CD4-positive, alpha-beta T cell (primary cell): ENCODE measurements at regions not wholly inside any gene's neighbourhood (a gene's known extent, or its start where the extent isn't known, plus 50 kb on each side); places are given as distances from the start of the nearest gene placed in this dataset.
A peak's percentile ranks its signal among the peaks of the same experiment; 100 is the strongest.
"Not testable (repeated sequence)": the region's sequence is repeated elsewhere in the genome, so short reads cannot be mapped to it uniquely, and the experiment has no call there.

ENCODE experiments used
- ATAC-seq: fragments of 200-7000 bp; cut with Tn5 transposase; one replicate; pipeline ENCODE4 v1.10.0; 2022; ENCODE audit warnings: mild to moderate bottlenecking; ENCODE audit not compliant: poor library complexity
- CTCF ChIA-PET: fragments of 350-600 bp; sonication (Branson Sonifier 250); formaldehyde crosslinking; loops from one replicate; lab custom pipeline; 2021; ENCODE audit warnings: antibody characterized with exemption, inconsistent platforms; lab: Charles Lee
- POLR2A ChIA-PET: fragments of 350-600 bp; sonication (Branson Sonifier 250); formaldehyde crosslinking; loops from one replicate; lab custom pipeline; 2021; ENCODE audit warnings: antibody characterized with exemption, inconsistent platforms; lab: Charles Lee
- DNase-seq, 14 experiments: peaks; one replicate each; pipeline ENCODE4 v3.0.0-alpha.2; 2013 to 2020; ENCODE audit warnings: mixed read lengths in 2 of 14
- H3K27ac ChIP-seq, 2 donors: one replicate each; pipeline versions ENCODE4 v1.5.1 to v1.7.0; 2013; ENCODE audit warnings: low read length in 2 of 2, low read depth in 1 of 2, mild to moderate bottlenecking in 1 of 2
- H3K27me3 ChIP-seq, 2 experiments: 1 replicate in 1 of 2; 2 replicates in 1 of 2; pipeline versions ENCODE4 v1.6.1 to v1.7.0; 2013; ENCODE audit warnings: low read length in 2 of 2, control low read depth in 1 of 2, mild to moderate bottlenecking in 1 of 2, moderate library complexity in 1 of 2; ENCODE audit not compliant: insufficient read depth in 2 of 2, control insufficient read depth in 1 of 2
- H3K36me3 ChIP-seq: one replicate; pipeline ENCODE4 v1.6.1; 2013; ENCODE audit warnings: low read length, control low read depth; ENCODE audit not compliant: insufficient read depth
- H3K4me1 ChIP-seq: one replicate; pipeline ENCODE4 v1.6.1; 2013; ENCODE audit warnings: low read length, control low read depth; ENCODE audit not compliant: insufficient read depth
- H3K4me3 ChIP-seq: one replicate; pipeline ENCODE4 v1.5.1; 2013; ENCODE audit warnings: mild to moderate bottlenecking, low read length, moderate library complexity
- H3K9me3 ChIP-seq, 2 experiments: 1 replicate in 1 of 2; 2 replicates in 1 of 2; pipeline versions ENCODE4 v1.6.1 to v1.7.0; 2013; ENCODE audit warnings: low read length in 2 of 2, mild to moderate bottlenecking in 2 of 2, control low read depth in 1 of 2, moderate library complexity in 1 of 2; ENCODE audit not compliant: control insufficient read depth in 1 of 2, insufficient read depth in 1 of 2
- H3K27ac Mint-ChIP-seq: one replicate; pipeline ENCODE4 v1.8.0; 2020; ENCODE audit warnings: mixed read lengths
- H3K27me3 Mint-ChIP-seq: one replicate; pipeline ENCODE4 v1.8.0; 2021; ENCODE audit warnings: mixed read lengths
- H3K36me3 Mint-ChIP-seq: one replicate; pipeline ENCODE4 v1.8.0; 2021; ENCODE audit warnings: low read depth, mixed read lengths
- H3K4me1 Mint-ChIP-seq: one replicate; pipeline ENCODE4 v1.8.0; 2021; ENCODE audit warnings: low read depth, mixed read lengths
- H3K4me3 Mint-ChIP-seq: one replicate; pipeline ENCODE4 v1.8.0; 2020; ENCODE audit warnings: mild to moderate bottlenecking, mixed read lengths
- H3K9me3 Mint-ChIP-seq: one replicate; pipeline ENCODE4 v1.8.0; 2020; ENCODE audit warnings: mixed read lengths
- intact Hi-C, 2 experiments: fragments of 100-400 bp; cut with DNase I in 1 of 2; cut with micrococcal nuclease in 1 of 2; formaldehyde crosslinking; loops; one replicate each; pipeline versions ENCODE4 v1.15.1 to v1.9.0; 2023 to 2025; cut with DNase I, micrococcal nuclease

- POLR2A ChIA-PET, CTCF ChIA-PET, H3K4me1 Mint-ChIP-seq, intact Hi-C loops, H3K9me3 Mint-ChIP-seq, H3K9me3 ChIP-seq, H3K4me3 ChIP-seq, H3K27me3 ChIP-seq, H3K36me3 Mint-ChIP-seq, H3K27me3 Mint-ChIP-seq, H3K27ac ChIP-seq, H3K4me1 ChIP-seq, H3K36me3 ChIP-seq: not testable (repeated sequence)
- DNase-seq (peak in 2 of 14 experiments; percentile 7 to 70), ATAC-seq (peak; percentile 65)
- Mint-ChIP-seq H3K27ac (peak overlapping the region; percentile 89), H3K4me3 (peak overlapping the region; percentile 71)
Measured at GRCh38 chr1:145191272-145191675, 50.7 kb downstream of the PPIAL4D start.

GRCh38 chr1:145189543-145190030 lies 52.4 kb downstream of the PPIAL4D start:
- DNase-seq, H3K9me3 Mint-ChIP-seq, POLR2A ChIA-PET, H3K4me3 ChIP-seq, H3K4me1 Mint-ChIP-seq, H3K27me3 ChIP-seq, H3K36me3 ChIP-seq, CTCF ChIA-PET, intact Hi-C loops, H3K27me3 Mint-ChIP-seq, H3K36me3 Mint-ChIP-seq, H3K27ac ChIP-seq, H3K4me1 ChIP-seq, H3K9me3 ChIP-seq: not testable (repeated sequence)
- H3K4me3 Mint-ChIP-seq: peak overlapping the region; percentile 74
- peak overlapping the region; percentile 91 for H3K27ac Mint-ChIP-seq
- ATAC-seq: peak; percentile 5

GRCh38 chr1:145188869-145189542 lies 53.0 kb downstream of the PPIAL4D start:
- POLR2A ChIA-PET, H3K36me3 Mint-ChIP-seq, H3K9me3 Mint-ChIP-seq, H3K4me3 ChIP-seq, H3K27me3 ChIP-seq, H3K27me3 Mint-ChIP-seq, H3K9me3 ChIP-seq, H3K4me1 ChIP-seq, H3K36me3 ChIP-seq, H3K27ac ChIP-seq, H3K4me1 Mint-ChIP-seq, CTCF ChIA-PET, intact Hi-C loops: not testable (repeated sequence)
- ATAC-seq (peak; percentile 58), DNase-seq (peak in 10 of 14 experiments; percentile 1 to 50 (median 32))
- Mint-ChIP-seq H3K4me3 (peak overlapping the region; percentile 74), H3K27ac (peak overlapping the region; percentile 91)

- H3K9me3 ChIP-seq, H3K4me3 ChIP-seq, H3K9me3 Mint-ChIP-seq, intact Hi-C loops, H3K4me3 Mint-ChIP-seq, POLR2A ChIA-PET, CTCF ChIA-PET, H3K27me3 Mint-ChIP-seq, H3K36me3 ChIP-seq, H3K27ac Mint-ChIP-seq, H3K4me1 ChIP-seq, H3K4me1 Mint-ChIP-seq, H3K36me3 Mint-ChIP-seq, H3K27me3 ChIP-seq, H3K27ac ChIP-seq: not testable (repeated sequence)
- ATAC-seq (peak; percentile 99), DNase-seq (peak in 3 of 14 experiments; percentile 2 to 59 (median 7))
Measured at GRCh38 chr1:145182606-145183413, 59.2 kb downstream of the PPIAL4D start.

- CTCF ChIA-PET, H3K9me3 ChIP-seq, intact Hi-C loops, H3K27ac Mint-ChIP-seq, POLR2A ChIA-PET, H3K36me3 ChIP-seq, H3K9me3 Mint-ChIP-seq, H3K36me3 Mint-ChIP-seq, H3K27me3 ChIP-seq, H3K27me3 Mint-ChIP-seq, H3K4me1 ChIP-seq, H3K4me3 Mint-ChIP-seq, H3K4me3 ChIP-seq, H3K4me1 Mint-ChIP-seq, H3K27ac ChIP-seq: not testable (repeated sequence)
- DNase-seq (peak in 7 of 14 experiments; percentile 3 to 50 (median 33)), ATAC-seq (peak; percentile 93)
Measured at GRCh38 chr1:145176285-145176925, 65.6 kb downstream of the PPIAL4D start.

- H3K4me1 Mint-ChIP-seq, H3K9me3 ChIP-seq, H3K36me3 Mint-ChIP-seq, DNase-seq, H3K9me3 Mint-ChIP-seq, H3K4me3 Mint-ChIP-seq, intact Hi-C loops, H3K27me3 ChIP-seq, H3K27ac ChIP-seq, H3K4me3 ChIP-seq, ATAC-seq, H3K4me1 ChIP-seq, CTCF ChIA-PET, H3K27me3 Mint-ChIP-seq, POLR2A ChIA-PET, H3K36me3 ChIP-seq: not testable (repeated sequence)
- peak overlapping the region; percentile 47 for H3K27ac Mint-ChIP-seq
Measured at GRCh38 chr1:145174377-145174776, 67.6 kb downstream of the PPIAL4D start.
